ENCODE measurements at regions not wholly inside any gene's neighbourhood (a gene's known extent, or its start where the extent isn't known, plus 50 kb on each side); places are given as distances from the start of the nearest gene placed in this dataset.
"Not testable (repeated sequence)": the region's sequence is repeated elsewhere in the genome, so short reads cannot be mapped to it uniquely, and the experiment has no call there.

GRCh38 chr1:47491341-47491753 is 53.5 kb downstream of the FOXD2 start:
- DNase-seq (ENCODE audit: low read depth, low spot score) = no peak

GRCh38 chr1:47495176-47495713 is 57.4 kb downstream of the FOXD2 start:
- no peak for DNase-seq (ENCODE audit: low read depth, low spot score)

- DNase-seq (ENCODE audit: low read depth, low spot score) = no peak
Observed at GRCh38 chr1:47498551-47498950, 60.7 kb downstream of the FOXD2 start.

GRCh38 chr1:47501069-47501468 is 63.2 kb downstream of the FOXD2 start:
- no peak for DNase-seq (ENCODE audit: low read depth, low spot score)

GRCh38 chr1:47502746-47503370 is 65.0 kb downstream of the FOXD2 start:
- DNase-seq (ENCODE audit: low read depth, low spot score) = no peak

DNA sequence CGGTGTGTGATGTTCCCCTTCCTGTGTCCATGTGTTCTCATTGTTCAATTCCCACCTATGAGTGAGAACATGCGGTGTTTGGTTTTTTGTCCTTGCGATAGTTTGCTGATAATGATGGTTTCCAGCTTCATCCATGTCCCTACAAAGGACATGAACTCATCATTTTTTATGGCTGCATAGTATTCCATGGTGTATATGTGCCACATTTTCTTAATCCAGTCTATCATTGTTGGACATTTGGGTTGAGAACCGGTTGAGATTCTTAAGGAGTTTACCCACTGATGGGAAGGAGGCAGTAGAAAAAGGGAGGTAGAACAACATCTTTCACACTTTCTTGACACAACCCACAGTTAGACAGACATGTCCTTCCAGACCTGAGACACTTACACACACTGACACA is 67.0 kb downstream of the FOXD2 start:
- DNase-seq (ENCODE audit: low read depth, low spot score) = not testable (repeated sequence)

DNA sequence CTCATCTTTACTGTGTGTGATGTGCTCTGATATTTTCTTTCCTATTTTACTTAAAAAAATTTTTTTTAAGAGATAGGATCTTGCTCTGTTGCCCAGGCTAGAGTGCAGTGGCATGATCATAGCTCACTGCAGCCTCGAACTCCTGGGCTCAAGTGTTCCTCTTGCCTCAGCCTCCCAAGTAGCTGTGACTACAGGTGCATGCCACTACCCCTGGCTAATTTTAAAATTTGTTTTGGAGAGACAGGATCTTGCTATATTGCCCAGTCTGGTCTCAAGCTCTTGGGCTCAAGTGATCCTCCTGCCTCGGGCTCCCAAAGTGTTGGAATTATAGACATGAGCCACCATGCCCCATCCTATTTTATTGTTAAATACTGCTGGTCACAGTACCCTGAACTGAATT is 67.4 kb downstream of the FOXD2 start:
- DNase-seq (ENCODE audit: low read depth, low spot score) = no peak

DNA sequence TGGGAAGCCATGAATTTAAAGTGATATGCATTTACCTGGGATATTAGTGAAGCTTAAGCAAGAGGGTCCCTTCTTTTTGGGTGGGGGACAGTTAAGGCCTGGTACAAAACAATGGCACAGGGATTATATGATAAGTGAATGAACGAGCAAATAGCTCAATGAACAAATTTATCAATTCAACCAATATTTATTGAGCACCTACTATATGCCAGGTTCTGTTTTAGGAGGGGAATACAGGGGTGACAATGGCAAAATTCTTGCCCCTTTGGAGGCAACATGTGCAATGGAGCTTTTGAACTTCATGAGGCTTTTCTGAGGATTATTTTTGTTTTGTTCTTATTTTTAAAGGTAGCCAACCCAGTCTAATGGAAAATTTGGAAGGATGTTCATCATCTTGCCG is 68.2 kb downstream of the FOXD2 start:
- DNase-seq (ENCODE audit: low read depth, low spot score) = no peak

GRCh38 chr1:47507144-47507543 is 69.3 kb downstream of the FOXD2 start:
- DNase-seq (ENCODE audit: low read depth, low spot score) = no peak

DNA sequence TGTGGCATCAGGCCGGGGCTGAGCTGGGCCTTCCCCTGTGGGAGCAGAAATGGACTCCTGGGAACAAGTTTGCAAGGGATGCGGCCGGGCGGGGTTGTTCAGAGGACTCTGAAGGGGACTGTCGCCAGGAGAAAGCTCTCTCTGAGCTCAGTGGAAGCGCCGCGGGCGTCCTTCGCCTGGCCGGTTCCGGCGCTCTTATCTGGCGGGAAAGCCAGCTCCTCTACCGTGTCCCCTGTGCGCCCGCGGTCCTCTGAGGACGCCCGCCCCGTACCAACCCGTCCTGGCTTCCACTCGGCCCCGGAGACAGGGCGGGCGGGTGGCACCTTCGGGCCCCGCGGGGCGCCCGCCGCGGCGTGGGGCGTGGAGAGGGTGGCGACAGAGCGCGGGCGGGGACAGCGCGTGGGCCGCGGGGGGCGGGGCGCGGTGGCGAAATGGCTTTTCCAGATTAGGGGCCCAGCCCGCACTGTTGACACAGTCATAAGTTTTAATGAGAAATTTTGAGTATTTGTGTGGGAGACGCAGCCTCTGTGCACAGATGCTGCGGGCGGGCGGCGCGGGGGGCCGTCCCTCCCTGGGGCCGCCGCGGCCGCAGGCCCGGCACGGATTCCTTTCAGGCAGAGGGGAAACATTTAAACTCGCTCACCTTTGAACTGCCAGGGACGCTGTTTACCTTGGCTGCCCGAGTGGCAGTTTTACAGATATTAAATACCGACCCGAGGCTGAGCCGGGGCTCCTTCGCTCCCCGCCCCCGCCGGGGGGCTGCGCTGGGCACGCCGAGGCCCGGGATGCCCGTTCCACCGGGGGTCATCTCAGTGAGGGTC is 70.2 kb downstream of the FOXD2 start:
- DNase-seq (ENCODE audit: low read depth, low spot score) = no peak

- no peak for DNase-seq (ENCODE audit: low read depth, low spot score)
Observed at GRCh38 chr1:47508702-47509431, 71.0 kb downstream of the FOXD2 start.

DNA sequence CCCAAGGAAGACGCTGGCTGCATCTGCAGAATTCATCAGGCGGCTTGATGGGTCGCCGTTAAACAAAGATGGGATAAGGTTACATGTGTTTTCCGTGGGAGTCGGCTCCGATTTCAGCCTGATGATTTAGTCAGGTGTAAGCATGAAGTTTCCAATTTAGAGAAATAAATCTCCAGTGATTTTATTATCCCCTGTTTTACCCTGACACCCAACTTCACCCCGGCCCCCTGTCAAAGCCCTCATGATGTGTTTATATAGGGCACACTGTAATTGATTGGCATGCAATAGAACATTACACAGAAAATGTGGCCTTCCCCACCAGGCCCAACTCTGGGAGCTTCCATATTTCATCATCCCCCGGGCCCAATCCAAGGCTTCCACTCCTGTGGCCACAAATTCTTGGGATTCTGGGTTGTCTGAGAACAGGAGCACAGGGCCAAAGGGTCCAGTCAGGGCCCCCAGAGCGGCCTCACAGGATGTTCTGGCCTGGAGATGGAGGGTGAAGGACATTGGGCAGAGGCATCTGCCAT is 72.5 kb downstream of the FOXD2 start:
- no peak for DNase-seq (ENCODE audit: low read depth, low spot score)

DNA sequence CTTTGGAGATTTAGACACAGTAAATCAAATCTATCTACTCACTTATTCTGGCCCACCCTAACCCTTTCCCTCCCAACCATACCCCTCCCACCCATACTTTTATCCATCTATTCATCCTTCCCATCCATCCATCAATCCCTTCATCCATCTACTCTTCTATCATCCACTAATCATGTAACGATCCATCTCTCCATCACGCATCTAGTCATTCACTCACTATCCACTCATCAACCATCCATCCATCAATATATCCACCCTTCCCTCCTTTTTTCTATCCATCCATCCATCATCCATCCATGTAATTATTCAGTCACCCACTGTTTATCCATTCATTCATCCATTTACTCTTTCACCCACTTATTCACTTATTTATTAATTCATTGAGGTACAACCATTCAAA is 74.0 kb downstream of the FOXD2 start:
- no peak for DNase-seq (ENCODE audit: low read depth, low spot score)

DNA sequence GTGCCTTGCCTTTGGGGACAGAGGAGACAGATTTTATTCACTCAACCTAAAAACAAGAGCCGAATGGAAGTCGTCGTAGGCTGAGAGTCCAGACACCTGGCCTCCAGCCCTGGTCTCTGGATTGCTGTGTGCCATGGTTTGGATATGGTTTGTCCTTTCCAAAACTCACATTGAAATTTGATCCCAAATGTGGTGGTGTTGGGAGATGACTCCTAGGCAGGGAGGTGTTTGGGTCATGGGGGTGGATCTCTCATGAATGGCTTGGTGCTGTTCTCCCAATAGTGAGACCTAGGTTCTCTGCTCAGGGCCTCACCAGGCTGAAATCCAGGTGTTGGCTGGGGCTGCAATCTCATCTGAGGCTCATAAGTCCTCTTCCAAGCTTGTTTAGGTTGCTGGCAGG is 75.5 kb downstream of the FOXD2 start:
- DNase-seq (ENCODE audit: low read depth, low spot score) = no peak

DNA sequence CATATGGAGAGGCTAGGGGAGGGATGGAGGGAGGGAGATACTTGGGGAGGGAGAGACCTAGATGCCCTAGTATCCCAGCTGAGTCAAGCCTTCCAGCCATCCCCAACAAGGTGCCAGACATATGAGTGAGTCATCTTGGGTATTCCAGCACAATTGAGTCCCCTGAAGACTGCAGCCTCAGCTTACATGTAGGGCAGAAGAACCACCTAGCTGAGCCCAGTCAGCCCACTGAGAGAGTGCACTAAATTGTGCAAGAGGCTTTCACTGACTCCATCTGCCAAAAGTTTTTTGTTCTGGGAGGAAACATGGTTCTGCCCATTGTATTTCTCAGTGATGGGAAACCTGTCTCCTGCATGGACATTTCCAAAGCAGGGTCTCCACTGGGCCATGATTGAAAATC is 76.4 kb downstream of the FOXD2 start:
- DNase-seq (ENCODE audit: low read depth, low spot score) = no peak

DNA sequence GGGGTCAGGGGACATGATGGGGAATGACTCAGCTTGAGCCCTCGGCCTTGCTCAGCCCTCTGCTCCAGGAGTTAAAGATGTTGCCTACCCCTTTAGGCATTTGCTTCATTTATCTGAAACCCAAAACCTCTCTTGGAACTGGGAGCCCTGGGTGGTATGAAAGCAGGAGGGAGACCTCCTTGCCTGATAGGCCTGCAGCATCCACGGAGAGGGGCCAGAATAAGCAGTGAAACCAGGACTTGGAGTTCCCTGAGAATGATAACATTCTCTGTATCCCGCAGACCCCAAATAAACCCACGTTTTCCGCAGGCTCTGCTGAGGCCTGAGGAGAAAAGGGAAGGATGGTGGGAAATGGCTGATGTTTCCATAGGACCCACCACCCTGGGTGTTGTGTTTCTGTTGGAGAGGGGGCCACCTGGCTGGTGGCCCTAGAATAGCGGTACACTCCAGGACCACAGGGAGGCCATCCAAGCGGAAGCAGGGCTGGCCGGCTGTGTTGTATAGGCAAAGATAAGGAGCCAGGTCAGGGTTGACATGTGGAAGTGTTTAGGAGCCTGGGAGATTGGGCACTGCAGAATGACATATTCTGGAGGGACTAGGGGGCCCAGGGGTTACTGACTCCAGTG is 77.4 kb downstream of the FOXD2 start:
- no peak for DNase-seq (ENCODE audit: low read depth, low spot score)

DNA sequence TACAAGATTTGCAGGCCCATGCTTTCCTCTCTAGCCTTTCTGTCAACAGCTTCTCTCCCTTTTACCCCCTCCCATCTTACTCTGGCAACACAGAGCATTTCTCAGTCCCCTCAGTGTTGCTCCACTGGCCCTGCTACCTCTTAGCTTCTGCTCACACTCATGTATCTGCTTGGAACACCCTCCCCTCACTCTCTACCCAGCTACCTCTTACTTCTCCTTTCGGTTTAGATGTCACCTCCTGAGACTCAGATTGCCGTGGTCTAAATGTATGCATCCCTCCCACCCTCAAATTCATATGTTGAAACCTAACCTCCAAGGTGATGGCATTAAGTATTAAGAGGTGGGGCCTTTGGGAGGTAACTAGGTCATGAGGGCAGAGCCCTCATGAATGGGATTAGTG is 80.1 kb downstream of the FOXD2 start:
- no peak for DNase-seq (ENCODE audit: low read depth, low spot score)

GRCh38 chr1:47519491-47519890 is 81.6 kb downstream of the FOXD2 start:
- no peak for DNase-seq (ENCODE audit: low read depth, low spot score)

- no peak for DNase-seq (ENCODE audit: low read depth, low spot score)
Observed at GRCh38 chr1:47519971-47520370, 82.1 kb downstream of the FOXD2 start.

GRCh38 chr1:47521034-47521881 is 83.4 kb downstream of the FOXD2 start:
- DNase-seq (ENCODE audit: low read depth, low spot score) = no peak
